Activated T-cell treated with anti-CD3 and anti-CD28 coated beads for 48 hours (primary cell): ENCODE measurements at regions not wholly inside any gene's neighbourhood (a gene's known extent, or its start where the extent isn't known, plus 50 kb on each side); places are given as distances from the start of the nearest gene placed in this dataset.

Source experiments
- DNase-seq: peaks from one replicate; pipeline ENCODE4 v3.0.0-alpha.2; 2020; ENCODE audit warnings: low read depth

DNA sequence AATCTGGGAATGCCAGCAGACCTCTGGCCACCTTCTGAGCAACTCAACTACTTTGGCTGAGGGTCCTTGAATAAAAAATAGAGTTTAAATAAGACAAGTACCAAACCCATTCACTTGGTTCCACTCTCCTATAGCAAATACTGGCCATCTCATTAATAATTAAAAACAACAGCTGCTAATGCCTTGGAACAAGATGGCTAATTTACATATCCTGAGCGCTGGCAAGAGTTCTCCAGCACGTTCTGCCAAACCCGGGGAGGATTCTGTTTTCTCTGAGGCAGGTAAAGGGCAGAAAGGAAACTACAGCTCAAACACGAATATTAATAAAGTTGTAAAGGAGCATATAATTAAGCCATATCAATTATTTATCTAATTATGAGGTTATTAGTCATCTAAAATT lies 1123.7 kb downstream of the TDRD15 start:
- DNase-seq: no peak

DNA sequence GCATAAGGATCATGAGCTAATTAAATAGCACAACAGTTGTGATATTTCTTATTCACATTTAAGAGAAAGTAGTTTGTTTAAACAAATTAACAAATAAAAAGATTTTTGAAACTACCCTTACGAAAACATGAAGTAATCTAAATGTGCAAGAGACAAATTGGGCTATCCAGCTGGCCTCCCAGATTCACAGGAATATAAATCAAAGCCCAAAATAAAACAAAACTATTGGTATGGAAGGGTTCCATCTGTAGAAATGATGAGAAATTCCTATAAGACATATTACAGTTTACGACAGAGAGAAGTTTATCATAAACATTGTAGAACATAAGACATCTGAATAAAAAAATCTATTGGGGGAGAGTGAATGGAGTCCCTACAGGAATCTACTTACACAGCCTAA lies 1125.1 kb downstream of the TDRD15 start:
- DNase-seq: no peak

DNA sequence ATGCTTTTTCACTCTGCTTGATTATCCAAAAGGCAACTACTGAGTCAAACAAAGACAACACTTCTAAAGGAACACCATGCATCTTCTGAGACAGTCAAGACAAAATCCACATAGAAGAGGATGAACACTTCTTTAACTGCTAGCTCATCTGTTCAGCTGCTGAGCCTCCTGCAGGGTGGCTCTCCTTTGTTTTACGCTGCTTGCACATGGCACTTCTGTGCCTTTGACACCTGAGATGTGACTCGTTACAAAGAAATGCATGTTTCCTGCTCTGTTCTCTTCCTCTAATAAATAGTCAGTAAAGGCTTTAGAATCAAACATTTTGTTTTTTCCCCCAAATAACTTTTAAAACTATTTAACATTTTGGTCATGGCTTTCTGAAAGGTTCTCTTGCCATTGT lies 1129.4 kb downstream of the TDRD15 start:
- no peak for DNase-seq

DNA sequence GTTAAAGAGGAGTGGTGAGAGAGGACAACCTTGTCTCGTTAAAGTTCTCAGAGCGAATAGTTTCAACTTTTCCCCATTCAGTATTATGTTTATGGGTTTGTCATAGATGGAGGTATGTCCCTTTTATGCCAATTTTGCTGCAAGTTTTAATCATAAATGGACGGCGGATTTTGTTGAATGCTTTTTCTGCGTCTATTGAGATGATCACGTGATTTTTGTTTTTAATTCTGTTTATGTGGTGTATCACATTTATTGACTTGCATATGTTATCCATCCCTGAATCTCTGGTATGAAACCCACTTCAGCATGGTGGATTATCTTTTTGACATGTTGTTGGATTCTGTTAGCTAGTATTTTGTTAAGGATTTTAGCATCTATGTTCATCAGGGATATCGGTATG lies 1123.8 kb upstream of the KLHL29 start:
- no peak for DNase-seq

DNA sequence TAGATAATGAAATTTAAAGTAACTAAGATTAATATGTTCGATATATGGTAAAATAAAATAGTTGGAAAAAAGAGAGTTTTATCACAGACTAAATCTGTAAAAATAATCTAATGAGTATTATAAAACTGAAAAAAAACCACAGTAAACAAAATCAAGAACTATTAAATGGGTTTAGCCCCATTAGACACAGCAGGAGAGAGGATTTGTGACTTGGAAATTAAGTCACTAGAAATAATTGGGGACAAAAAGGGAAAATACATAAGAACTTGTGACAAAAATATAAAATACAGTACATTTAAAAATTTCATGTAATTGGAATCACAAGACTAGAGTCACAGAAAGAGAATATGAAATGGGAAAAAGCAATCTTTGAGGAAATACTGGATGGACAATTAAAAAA lies 1114.6 kb upstream of the KLHL29 start:
- DNase-seq: no peak

DNA sequence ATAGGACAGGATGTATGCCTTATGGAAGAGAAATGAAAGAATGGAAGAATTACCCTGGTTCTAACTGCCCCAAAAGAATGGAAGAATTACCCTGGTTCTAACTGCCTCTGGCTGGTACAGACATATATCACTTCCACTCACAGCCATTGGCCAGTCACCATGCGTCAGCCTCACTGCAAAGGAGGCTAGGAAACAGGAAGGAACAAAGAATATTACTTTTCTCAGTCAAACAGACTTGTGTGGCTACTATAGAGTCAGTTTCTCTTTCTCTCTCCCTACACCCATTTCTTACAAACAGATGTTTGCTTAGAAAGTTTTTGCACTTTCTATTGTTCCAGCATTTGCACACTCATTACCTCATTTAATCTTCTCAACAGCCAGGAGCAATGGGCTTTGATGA lies 1111.1 kb upstream of the KLHL29 start:
- DNase-seq: no peak

DNA sequence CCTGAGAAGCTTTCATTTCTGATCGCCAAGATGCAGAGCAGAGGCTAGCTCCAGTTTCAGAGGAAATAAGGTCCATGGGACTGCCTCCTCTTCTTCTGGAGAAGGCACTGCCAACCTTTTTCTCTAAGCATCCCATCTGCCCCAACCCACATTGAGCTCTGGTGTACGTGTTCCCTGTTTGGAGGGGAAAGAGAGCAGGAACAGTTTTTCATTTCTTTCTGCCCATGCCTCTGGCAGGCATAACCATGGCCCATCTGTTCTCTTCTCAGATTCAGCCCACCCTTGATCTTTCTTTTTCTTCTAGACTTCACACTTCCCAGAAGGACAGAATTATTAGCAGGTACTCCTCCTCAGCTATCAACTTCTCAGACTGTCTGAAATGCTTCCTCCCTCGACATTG lies 1110.3 kb upstream of the KLHL29 start:
- DNase-seq: no peak

DNA sequence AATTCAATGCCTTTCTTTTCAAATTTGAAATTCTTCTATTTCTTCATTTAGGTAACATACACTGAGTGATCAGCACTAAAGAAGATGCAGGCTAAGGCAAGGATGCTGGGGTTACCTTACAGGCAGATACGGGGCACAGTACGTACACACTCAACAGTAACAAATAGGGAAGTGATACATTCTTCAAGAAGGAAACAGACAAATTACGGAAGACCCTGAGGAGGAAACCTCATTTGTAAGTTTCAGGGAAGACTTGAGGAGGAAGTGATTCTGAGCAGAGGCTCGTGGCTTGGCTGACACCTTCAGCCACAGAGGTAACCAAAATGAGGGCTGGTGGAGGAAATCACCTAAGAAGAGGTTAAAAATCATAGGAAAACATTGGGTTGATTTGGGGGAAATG lies 1108.3 kb upstream of the KLHL29 start:
- no peak for DNase-seq

DNA sequence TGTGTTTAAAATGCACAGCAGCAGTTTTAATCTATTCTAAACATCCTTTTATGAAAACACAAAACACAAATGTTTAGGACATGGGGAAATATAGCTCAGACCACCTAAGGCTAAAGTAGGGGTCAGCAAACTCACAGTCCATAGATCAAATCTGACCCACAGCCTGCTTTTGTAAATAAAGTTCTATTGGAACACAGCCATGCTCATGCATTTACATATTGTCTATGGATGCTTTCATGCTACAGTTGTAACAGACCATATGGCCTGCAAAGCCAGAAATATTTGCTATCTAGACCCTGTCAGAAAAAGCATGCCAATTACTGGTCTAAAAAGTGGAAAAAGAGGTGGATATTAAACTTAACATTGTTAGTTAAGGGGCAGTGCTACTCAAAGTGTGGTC lies 1105.4 kb upstream of the KLHL29 start:
- DNase-seq: no peak

DNA sequence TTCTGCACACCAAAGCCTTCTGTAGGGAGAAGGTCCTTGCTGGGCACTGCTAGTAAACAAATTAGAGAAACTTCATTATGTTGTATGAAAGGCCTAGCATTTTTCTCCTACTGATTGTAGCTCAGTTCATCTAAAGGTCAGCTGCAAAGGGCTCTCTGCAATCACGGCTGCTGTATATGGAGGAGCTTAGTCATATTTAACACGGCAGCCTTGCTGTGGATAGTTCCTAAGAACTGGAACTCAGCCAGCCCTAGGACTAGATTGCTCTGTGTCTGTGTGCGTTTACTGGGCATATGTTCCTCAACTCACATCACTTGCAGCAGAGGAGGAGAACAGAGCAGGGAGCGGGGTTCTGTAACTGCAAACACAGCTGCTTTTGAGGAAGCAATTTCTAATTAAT lies 1103.9 kb upstream of the KLHL29 start:
- DNase-seq: no peak

DNA sequence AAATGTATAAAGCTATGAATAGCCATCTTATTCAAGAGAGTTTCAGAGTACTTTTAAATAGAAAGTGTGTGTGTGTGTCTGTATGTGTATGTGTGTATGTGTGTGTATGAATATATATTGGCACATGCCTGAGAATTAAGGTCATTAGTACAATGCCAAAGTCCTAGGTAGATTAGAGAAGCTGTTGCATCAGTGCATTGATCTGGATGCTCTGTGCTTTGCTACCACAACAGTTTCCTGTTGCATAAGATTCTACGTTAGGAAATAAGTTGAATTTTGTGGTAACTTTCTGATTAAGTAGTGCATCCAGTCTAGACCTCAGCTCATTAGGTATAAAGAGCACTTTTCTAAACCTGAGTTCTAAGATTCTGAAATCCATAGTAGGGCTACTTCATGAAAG lies 1102.8 kb upstream of the KLHL29 start:
- no peak for DNase-seq

DNA sequence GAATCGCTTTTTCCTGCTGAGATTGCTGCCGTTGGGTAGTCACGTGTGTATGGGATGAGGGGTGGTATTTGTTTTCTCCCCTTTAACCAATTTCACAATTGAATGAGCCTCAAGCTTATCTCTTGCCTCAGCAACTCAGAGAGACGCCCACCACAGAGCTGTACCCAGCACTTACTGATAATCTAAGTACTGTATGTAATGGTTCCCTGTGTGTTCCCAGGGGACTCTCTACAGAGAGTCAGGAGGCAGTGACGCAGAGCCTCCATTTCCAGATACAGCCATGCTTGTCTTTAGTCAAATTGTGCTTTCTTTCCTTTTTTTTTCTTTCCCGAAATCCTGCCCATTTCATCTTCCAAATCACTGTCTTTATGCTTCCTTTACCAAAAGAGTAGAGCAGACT lies 1102.1 kb upstream of the KLHL29 start:
- no peak for DNase-seq

DNA sequence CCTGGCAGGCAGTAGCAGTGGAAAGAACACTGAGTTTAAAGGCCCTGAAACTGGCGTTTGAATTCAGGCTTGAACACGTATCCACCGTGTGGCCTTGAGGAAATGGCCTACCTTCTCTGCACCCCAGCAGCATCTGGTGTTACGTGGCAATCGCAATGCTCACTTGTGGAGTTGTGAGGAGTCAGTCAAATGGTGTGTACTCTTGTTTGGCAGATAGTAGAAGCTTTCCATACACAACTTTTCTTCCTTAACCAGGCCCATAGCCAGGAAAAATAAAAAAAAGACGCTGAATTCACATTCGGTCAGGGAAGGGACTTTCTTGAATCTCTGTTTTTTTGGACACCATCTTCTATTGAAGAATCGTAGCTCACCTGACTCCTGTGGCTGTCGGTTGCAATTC lies 1101.5 kb upstream of the KLHL29 start:
- no peak for DNase-seq

DNA sequence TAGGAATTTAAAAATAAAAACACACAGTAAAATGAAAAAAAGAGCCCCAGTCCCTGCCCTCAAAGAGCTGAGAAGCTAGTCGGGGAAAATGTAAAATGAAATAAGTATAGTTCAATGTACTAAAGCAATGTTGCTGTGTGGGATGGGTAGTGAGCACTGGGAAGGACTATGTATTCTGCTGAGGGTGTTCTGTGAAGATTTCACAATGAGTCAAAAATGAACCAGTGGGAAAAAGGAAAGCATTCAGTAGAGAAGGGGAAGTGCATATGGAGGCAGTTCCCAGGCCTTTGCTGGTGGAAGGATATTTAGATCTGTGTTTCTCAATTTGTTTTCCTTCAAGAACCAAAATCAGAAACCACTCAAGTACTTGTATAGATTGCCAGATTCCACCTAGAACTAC lies 1094.7 kb upstream of the KLHL29 start:
- DNase-seq: no peak

DNA sequence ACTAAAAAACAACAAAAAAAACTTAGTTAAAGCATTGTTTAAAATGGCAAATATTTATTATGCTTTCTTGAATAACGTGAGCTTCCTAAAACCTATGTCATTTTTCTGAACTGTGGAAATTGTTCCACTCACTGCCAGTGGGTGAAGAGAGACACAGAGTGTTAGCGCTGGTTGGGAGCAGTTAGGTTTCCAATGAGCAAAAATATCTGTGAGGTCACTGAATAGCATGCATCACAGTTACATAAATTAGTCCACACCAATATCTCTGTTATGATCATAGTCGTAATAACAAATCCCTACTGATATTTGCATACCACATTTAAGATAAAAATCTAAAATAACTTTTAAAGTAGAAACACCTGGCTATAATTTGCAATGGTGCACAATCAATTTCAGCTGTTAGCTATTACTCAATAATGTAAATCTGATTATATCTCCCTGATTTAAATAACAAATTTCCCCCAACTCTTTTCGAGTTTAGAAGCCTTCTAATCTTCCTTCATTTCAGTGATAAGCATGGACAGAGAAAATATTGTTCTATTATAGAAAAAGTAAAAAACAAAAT lies 1094.0 kb upstream of the KLHL29 start:
- DNase-seq: no peak

DNA sequence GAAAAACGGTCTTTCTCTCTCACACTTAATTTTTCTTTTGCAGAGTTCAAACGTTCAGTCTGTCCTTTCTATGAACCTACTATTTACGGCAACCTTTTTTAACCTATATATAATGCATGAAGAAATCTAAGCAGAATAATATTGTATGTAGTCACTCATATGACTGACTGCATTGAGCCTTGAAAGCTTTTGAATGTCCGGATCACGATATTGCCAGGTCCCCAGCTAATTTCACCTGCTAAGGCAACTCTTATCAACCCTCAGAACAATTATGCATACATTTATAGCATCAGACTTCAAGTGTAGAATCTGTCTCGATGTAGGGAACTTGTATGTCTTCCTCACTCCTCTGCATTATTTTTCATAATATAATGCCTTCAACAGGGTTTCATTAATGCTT lies 1083.8 kb upstream of the KLHL29 start:
- no peak for DNase-seq

DNA sequence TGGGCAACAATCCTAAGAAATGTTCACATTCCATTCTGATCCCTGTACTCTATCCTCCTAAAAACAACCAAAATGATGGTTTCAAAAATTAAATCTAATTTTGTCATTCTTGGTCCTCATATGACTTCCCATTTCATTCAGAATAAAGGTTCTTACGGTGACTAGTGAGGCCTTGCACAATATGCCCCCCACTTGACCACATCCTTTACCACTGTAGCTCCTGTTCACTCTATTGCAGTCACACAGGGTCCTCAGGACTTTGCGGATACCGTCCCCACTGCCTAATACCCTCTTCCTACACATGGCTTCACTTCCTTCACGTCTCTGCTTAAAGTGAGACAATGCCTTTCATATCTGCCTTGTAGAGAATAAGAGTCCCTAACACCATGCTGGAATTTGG lies 1058.7 kb upstream of the KLHL29 start:
- DNase-seq: no peak

DNA sequence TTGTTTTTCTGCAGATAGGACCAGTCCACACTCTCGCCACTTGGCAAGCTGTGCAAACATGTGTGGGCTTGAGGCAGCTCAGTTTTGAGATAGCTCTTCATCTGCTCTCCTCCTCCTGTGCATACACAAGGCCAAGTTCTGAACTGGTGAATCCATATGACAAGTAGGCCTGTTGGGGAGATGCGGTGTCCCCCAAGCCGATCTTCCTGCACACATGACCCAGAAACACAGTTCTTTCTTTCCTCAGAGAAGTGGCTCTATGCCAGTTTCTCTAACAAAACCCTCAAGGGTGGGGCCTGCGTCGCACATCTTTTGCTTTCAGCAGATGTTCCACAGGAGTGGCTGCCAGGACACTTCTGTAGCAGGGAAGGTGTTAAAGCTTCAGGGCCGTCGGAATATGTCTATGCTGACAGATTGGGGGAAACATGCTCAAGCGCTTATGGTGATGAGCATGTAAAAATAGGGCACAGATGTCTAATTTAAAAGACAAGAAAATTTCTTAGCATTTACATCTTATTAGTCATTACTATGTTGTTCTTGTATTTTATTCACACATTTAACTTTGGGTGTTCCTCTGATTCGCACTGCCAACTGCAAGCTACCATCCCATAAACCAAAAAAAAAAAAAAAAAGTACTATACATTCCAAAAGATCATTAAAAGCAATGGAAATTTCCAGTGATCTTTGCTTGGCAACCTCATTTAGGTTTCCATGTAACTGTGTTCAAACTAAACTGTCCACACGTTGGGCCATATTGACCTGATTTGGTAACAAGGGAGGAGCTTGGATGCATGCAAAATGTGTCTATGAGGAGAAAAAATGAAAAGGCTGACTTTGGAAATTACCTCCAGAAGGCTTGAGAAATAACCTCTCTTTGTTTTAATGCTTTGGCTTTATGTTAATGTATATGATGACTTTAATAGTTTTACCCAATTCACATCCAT lies 1055.5 kb upstream of the KLHL29 start:
- no peak for DNase-seq

DNA sequence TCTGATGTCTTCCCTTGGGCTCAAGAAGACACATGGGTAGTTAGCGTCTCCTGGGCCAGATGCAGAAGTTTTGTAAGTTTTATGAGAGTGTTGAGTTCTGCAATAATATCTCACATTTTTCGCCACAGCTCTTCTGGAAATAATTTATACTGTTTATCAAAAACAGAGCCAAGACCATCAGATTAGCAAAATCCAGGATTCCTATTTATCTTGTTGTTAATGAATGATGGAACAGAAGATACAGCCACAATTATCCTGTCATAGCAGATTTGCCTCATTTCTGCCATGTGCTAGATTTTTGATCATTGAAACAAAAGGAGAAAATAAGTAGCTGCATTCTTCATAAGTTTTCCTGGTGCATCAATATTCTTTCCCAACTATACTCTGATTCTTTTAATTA lies 1048.6 kb upstream of the KLHL29 start:
- DNase-seq: no peak

DNA sequence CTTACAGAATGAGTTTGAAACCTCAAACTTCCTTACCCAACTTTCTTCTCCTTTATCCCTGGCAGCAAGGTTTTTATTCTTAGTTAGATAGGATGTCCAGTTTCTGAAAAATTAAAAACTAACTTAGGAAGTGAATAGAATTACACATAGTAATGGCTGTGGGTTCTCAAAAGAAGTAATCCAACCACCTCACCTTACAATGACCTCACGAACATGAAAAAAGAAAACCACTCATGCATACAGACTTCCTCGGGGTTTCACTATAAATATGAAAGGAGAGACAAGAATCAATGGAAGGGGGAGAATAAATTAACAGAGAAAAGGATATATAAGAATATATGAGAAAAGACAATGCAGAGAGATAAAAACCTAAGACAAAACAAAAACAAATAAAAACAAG lies 1044.3 kb upstream of the KLHL29 start:
- no peak for DNase-seq

DNA sequence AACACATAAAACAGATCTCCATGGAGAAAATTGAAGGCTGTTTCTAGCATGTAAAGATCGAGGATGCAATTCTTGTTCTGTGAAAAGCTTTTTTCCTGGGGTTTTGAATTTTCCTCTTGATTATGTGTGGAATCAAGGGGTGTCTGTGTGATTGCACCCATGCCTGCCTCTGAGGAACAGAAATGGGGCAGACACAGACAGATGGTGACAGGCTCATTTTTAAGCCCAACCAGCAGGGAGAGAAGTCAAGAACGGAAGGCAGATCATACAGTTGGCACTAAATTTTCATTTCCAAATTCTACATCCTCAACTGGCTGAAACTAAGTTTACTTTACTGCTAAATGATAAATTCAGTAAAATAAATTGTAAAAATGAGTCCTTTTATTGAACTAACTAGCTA lies 1037.7 kb upstream of the KLHL29 start:
- no peak for DNase-seq

DNA sequence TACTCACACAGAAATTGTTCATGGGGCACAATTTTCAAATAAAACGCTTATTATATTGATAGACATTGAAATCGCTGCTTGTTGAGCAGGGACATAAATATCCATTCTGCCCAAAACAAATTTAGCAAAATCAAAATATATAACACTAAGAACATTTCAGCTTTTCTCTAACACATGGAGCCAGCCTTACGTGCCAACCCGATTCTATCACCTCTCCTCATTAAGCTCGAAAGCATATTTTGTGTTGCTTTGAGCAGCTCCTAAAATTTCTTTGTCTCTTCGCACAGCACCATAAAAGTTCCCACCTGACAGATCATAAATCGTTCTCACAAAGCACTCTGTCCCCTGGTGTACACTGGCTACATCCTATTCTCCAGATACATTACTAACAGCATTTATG lies 1034.4 kb upstream of the KLHL29 start:
- DNase-seq: no peak

DNA sequence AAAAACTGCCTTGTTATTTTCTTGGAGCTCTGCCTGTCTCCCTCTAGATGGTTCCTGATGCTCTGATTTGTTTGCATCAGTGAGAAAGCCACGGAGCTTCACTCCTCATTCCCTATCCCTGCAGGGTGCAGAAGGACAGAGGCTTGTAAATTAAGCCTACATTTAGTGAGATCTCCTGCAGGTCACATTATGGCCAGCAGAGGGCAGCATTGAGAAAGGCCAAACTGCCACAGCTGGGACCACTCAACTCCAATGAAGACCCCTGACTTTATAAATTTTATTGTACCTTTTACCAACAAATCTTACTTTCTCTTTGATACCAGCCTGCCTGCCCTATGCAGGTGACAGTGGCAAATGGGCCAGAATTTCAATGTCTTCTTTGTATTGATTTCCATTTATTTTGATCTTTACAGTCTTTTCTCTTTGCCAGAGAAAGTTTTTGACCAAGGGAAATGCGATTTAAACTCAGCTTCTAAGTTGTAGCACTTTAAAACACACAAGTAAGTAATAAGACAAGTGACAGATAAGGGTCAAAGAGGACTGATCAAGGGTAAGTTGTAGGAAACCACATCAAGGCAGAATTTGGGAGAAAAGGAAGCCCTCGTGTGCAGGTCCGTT lies 1029.1 kb upstream of the KLHL29 start:
- peak; percentile 16 for DNase-seq
